OCI-LY7 (cell line): ENCODE measurements at regions not wholly inside any gene's neighbourhood (a gene's known extent, or its start where the extent isn't known, plus 50 kb on each side); places are given as distances from the start of the nearest gene placed in this dataset.

ENCODE experiments used
- CTCF ChIP-seq: fragments of 200-600 bp; sonication (generic); conservative IDR thresholded peaks from 2 replicates; pipeline ENCODE4 v1.5.1; 2014; ENCODE audit warnings: mild to moderate bottlenecking, antibody characterized with exemption, low read length, moderate library complexity, mixed read lengths
- EZH2phosphoT487 ChIP-seq: fragments of 200-600 bp; sonication (generic); IDR thresholded peaks from 2 replicates; pipeline ENCODE4 v1.6.1; 2018; ENCODE audit warnings: low read depth, borderline replicate concordance, mild to moderate bottlenecking, mixed run types, antibody characterized with exemption, low read length, moderate library complexity, mixed read lengths

- TF ChIP-seq CTCF, result no peak
- no peak for TF ChIP-seq EZH2phosphoT487
Measured at GRCh38 chr17:36696805-36697204, 95.4 kb downstream of the MRM1 start.
